Natural killer cell treated with Interleukin-12 subunit alpha and Interleukin-12 subunit beta and Interleukin-15 and Interleukin-18, amount 100 ng/mL, for 72 hours (primary cell): ENCODE measurements at regions not wholly inside any gene's neighbourhood (a gene's known extent, or its start where the extent isn't known, plus 50 kb on each side); places are given as distances from the start of the nearest gene placed in this dataset.
A peak's percentile ranks its signal among the peaks of the same experiment; 100 is the strongest.

Experiments used
- ATAC-seq, 2 donors: fragments of 150-1000 bp; cut with Tn5 transposase in 1 of 2; sonication (Bioruptor Pico), chemical (Tn5 transposase) in 1 of 2; 2 replicates each; pipeline ENCODE4 v1.10.0; 2021
- DNase-seq: peaks from one replicate; pipeline ENCODE4 v3.0.0; 2022; ENCODE audit warnings: low spot score
- H3K27ac Mint-ChIP-seq, 2 donors: 1 replicate in 1 of 2; 2 replicates in 1 of 2; pipeline ENCODE4 v1.8.0; 2022; ENCODE audit warnings: mixed read lengths in 2 of 2, mild to moderate bottlenecking in 1 of 2, moderate library complexity in 1 of 2
- H3K27me3 Mint-ChIP-seq, 2 donors: 1 replicate in 1 of 2; 2 replicates in 1 of 2; pipeline ENCODE4 v1.8.0; 2022; ENCODE audit warnings: mixed read lengths in 2 of 2
- H3K36me3 Mint-ChIP-seq: one replicate; pipeline ENCODE4 v1.8.0; 2022; ENCODE audit warnings: mixed read lengths
- H3K4me1 Mint-ChIP-seq, 2 donors: 1 replicate in 1 of 2; 2 replicates in 1 of 2; pipeline ENCODE4 v1.8.0; 2022; ENCODE audit warnings: low read depth in 2 of 2, mixed read lengths in 2 of 2, mild to moderate bottlenecking in 1 of 2
- H3K4me3 Mint-ChIP-seq: one replicate; pipeline ENCODE4 v1.8.0; 2022; ENCODE audit warnings: mixed read lengths
- H3K9me3 Mint-ChIP-seq: 2 replicates; pipeline ENCODE4 v1.8.0; 2022; ENCODE audit warnings: mixed read lengths

GRCh38 chr19:31175564-31176348 is 173.5 kb downstream of the TSHZ3 start:
- ATAC-seq (peak in 1 of 2 donors; percentile 34), DNase-seq (no peak)
- H3K4me3 Mint-ChIP-seq = no peak overlapping the region
- H3K4me1 Mint-ChIP-seq = peaks cover 0 to 4% of the 10 kb centered on the region in 2 donors
- peaks cover 10% of the 10 kb centered on the region for H3K9me3 Mint-ChIP-seq
- H3K27ac Mint-ChIP-seq = no peak overlapping the region
- H3K27me3 Mint-ChIP-seq = peaks cover 0 to 24% of the 10 kb centered on the region in 2 donors
- H3K36me3 Mint-ChIP-seq = no peaks in the 10 kb centered on the region

GRCh38 chr19:31174948-31175347 is 174.3 kb downstream of the TSHZ3 start:
- no peaks in the 10 kb centered on the region for H3K36me3 Mint-ChIP-seq
- H3K4me1 Mint-ChIP-seq = peaks cover 0 to 4% of the 10 kb centered on the region in 2 donors
- peaks cover 0 to 24% of the 10 kb centered on the region in 2 donors for H3K27me3 Mint-ChIP-seq
- no peak overlapping the region for H3K4me3 Mint-ChIP-seq
- DNase-seq = no peak
- no peak overlapping the region for H3K27ac Mint-ChIP-seq
- peaks cover 10% of the 10 kb centered on the region for H3K9me3 Mint-ChIP-seq
- no peak for ATAC-seq

GRCh38 chr19:31173991-31174390 is 175.2 kb downstream of the TSHZ3 start:
- H3K36me3 Mint-ChIP-seq = no peaks in the 10 kb centered on the region
- H3K4me3 Mint-ChIP-seq = no peak overlapping the region
- peaks cover 6 to 28% of the 10 kb centered on the region in 2 donors for H3K27me3 Mint-ChIP-seq
- ATAC-seq (no peak), DNase-seq (no peak)
- no peaks in the 10 kb centered on the region for H3K4me1 Mint-ChIP-seq
- H3K9me3 Mint-ChIP-seq = peaks cover 4% of the 10 kb centered on the region
- H3K27ac Mint-ChIP-seq = no peak overlapping the region

GRCh38 chr19:31171936-31172335 is 177.3 kb downstream of the TSHZ3 start:
- Mint-ChIP-seq H3K27ac (no peak overlapping the region), H3K27me3 (peaks cover 23 to 34% of the 10 kb centered on the region in 2 donors), H3K9me3 (no peaks in the 10 kb centered on the region), H3K36me3 (no peaks in the 10 kb centered on the region), H3K4me1 (no peaks in the 10 kb centered on the region), H3K4me3 (no peak overlapping the region)
- ATAC-seq (no peak), DNase-seq (no peak)

DNA sequence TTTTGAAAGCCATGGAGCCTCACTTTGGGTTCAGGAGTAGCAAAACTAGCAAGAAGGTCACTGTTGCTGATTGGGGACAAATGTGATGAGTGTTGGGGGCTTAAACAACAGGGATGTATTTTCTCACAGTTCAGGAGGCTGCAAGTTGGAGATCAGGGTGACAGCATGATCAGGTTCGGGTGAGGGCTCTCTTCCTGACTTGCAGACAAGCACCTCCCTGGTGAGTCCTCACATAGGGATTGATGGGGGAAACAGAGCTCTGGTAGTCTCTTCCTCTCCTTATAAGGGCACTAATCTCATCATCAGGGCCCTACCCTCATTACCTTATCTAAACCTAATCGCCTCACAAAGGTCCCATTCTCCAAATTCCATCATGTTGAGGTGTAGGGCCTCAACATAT is 179.2 kb downstream of the TSHZ3 start:
- DNase-seq (no peak), ATAC-seq (no peak)
- Mint-ChIP-seq H3K9me3 (no peaks in the 10 kb centered on the region), H3K27me3 (peaks cover 27 to 41% of the 10 kb centered on the region in 2 donors), H3K4me1 (no peaks in the 10 kb centered on the region), H3K27ac (no peak overlapping the region), H3K36me3 (no peaks in the 10 kb centered on the region), H3K4me3 (no peak overlapping the region)

GRCh38 chr19:31168106-31168625 is 181.1 kb downstream of the TSHZ3 start:
- DNase-seq (no peak), ATAC-seq (no peak)
- Mint-ChIP-seq H3K4me1 (no peaks in the 10 kb centered on the region), H3K4me3 (no peak overlapping the region), H3K27me3 (peaks cover 38 to 55% of the 10 kb centered on the region in 2 donors), H3K36me3 (no peaks in the 10 kb centered on the region), H3K9me3 (no peaks in the 10 kb centered on the region), H3K27ac (no peak overlapping the region)

DNA sequence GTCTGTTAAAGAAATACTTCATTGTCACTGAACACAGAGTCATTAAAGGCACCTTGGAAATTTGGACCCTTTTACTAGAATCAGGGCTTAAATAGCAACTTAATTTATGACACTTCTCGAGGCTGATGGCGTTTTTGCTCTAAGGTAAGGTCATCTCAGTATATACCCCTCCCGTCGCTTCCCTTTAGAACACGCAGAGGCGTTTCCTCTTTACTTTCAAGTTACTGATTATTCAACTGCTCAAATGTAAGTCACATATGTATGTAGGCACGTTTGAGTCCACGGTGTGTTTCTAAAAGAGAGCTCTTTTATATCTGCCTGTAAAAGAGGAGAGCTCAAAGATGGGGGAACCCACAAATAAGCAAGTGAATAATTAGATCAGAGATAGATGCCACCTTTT is 181.5 kb downstream of the TSHZ3 start:
- H3K4me1 Mint-ChIP-seq = no peaks in the 10 kb centered on the region
- no peaks in the 10 kb centered on the region for H3K9me3 Mint-ChIP-seq
- no peak overlapping the region for H3K27ac Mint-ChIP-seq
- peaks cover 39 to 55% of the 10 kb centered on the region in 2 donors for H3K27me3 Mint-ChIP-seq
- ATAC-seq (no peak), DNase-seq (no peak)
- H3K36me3 Mint-ChIP-seq = no peaks in the 10 kb centered on the region
- H3K4me3 Mint-ChIP-seq = no peak overlapping the region

- ATAC-seq = no peak
- Mint-ChIP-seq H3K4me1 (no peaks in the 10 kb centered on the region), H3K9me3 (no peaks in the 10 kb centered on the region), H3K36me3 (no peaks in the 10 kb centered on the region), H3K27me3 (peaks cover 40 to 62% of the 10 kb centered on the region in 2 donors), H3K27ac (no peak overlapping the region), H3K4me3 (no peak overlapping the region)
- DNase-seq = no peak
Measured at GRCh38 chr19:31166206-31166605, 183.0 kb downstream of the TSHZ3 start.

DNA sequence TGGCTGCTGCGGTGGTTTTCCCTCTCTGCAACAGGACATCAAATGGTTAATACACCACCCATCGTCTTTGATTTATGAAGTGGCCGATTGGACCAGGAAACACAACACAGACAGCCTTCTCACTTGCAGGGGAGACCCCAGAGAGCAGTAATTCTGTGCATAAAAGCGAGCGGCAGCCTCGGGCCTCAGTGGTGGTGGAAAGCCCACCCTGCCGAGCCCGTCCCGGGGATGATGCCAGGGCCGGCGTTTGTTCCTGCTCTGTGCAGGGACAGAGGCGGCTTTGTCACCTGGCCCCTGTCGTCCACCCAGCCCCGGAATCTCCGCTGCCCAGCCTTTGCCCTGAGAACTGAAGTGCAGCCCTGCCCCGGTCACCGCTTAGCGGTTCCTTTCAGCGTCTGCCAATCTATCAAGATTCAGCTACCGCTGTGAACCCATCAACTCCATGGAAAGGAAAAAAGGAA is 184.4 kb downstream of the TSHZ3 start:
- no peak overlapping the region for H3K4me3 Mint-ChIP-seq
- ATAC-seq = no peak
- no peaks in the 10 kb centered on the region for H3K4me1 Mint-ChIP-seq
- H3K27me3 Mint-ChIP-seq = peaks cover 38 to 62% of the 10 kb centered on the region in 2 donors
- no peak for DNase-seq
- no peaks in the 10 kb centered on the region for H3K9me3 Mint-ChIP-seq
- no peaks in the 10 kb centered on the region for H3K36me3 Mint-ChIP-seq
- H3K27ac Mint-ChIP-seq = no peak overlapping the region

DNA sequence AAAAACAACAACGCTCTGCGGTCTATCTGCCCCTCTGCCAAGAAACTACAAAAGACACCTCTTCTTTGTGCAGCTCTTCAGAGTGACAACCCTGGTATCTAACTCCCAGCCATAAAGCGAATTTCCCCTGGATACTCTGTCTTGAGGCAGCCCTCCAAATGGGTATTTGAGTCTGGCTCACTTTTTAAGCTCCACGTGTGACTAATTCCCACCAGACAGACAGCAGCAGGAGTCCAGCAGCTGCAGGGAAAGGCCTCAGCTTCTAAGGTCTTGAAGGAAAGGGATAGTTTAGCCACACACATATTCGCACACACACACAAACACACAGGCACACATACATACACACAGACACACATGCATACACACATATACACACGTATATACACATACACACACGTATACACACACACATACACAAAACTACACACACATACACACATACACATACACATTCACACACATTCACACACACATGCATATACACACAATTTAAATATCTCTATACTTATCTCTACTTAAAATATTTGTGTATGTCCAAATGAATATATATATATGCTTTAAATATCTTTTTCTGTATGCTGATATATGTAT is 188.8 kb downstream of the TSHZ3 start:
- no peak overlapping the region for H3K27ac Mint-ChIP-seq
- DNase-seq (no peak), ATAC-seq (no peak)
- no peaks in the 10 kb centered on the region for H3K9me3 Mint-ChIP-seq
- no peaks in the 10 kb centered on the region for H3K4me1 Mint-ChIP-seq
- H3K36me3 Mint-ChIP-seq = no peaks in the 10 kb centered on the region
- H3K4me3 Mint-ChIP-seq = no peak overlapping the region
- peaks cover 29 to 30% of the 10 kb centered on the region in 2 donors for H3K27me3 Mint-ChIP-seq

DNA sequence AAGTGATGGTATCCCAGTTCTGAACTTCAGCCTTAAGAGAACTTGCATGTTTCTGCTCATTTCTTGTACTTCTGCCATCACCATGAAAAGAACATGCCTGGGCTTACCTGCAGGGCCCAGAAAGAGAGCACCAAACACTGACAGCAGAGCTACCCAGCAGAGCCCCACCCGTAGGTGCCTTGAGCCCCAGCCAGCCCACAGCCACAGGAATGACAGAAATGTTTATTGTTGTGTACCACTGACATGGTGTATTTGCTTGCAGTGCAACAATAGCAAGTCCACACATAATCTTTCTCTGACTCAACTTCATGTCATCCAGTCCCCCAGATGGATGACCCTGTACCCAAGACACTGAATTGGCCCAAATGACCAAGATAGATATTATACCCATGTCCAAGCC is 195.2 kb downstream of the TSHZ3 start:
- Mint-ChIP-seq H3K9me3 (no peaks in the 10 kb centered on the region), H3K27ac (no peak overlapping the region), H3K4me3 (no peak overlapping the region), H3K27me3 (peaks cover 6 to 11% of the 10 kb centered on the region in 2 donors), H3K4me1 (no peaks in the 10 kb centered on the region), H3K36me3 (no peaks in the 10 kb centered on the region)
- DNase-seq = no peak
- no peak for ATAC-seq

GRCh38 chr19:31152906-31153305 is 196.3 kb downstream of the TSHZ3 start:
- no peak overlapping the region for H3K4me3 Mint-ChIP-seq
- no peak overlapping the region for H3K27ac Mint-ChIP-seq
- no peaks in the 10 kb centered on the region for H3K36me3 Mint-ChIP-seq
- H3K4me1 Mint-ChIP-seq = no peaks in the 10 kb centered on the region
- peaks cover 6 to 11% of the 10 kb centered on the region in 2 donors for H3K27me3 Mint-ChIP-seq
- DNase-seq = no peak
- ATAC-seq = no peak
- no peaks in the 10 kb centered on the region for H3K9me3 Mint-ChIP-seq

- H3K4me1 Mint-ChIP-seq = no peaks in the 10 kb centered on the region
- no peaks in the 10 kb centered on the region for H3K36me3 Mint-ChIP-seq
- DNase-seq (no peak), ATAC-seq (no peak)
- H3K27ac Mint-ChIP-seq = no peak overlapping the region
- peaks cover 0 to 5% of the 10 kb centered on the region in 2 donors for H3K27me3 Mint-ChIP-seq
- H3K9me3 Mint-ChIP-seq = no peaks in the 10 kb centered on the region
- H3K4me3 Mint-ChIP-seq = no peak overlapping the region
Measured at GRCh38 chr19:31149441-31149941, 199.7 kb downstream of the TSHZ3 start.

GRCh38 chr19:31148671-31149070 is 200.6 kb downstream of the TSHZ3 start:
- ATAC-seq = no peak
- H3K9me3 Mint-ChIP-seq = no peaks in the 10 kb centered on the region
- no peak for DNase-seq
- H3K27me3 Mint-ChIP-seq = peaks cover 0 to 5% of the 10 kb centered on the region in 2 donors
- H3K4me3 Mint-ChIP-seq = no peak overlapping the region
- H3K36me3 Mint-ChIP-seq = no peaks in the 10 kb centered on the region
- no peak overlapping the region for H3K27ac Mint-ChIP-seq
- H3K4me1 Mint-ChIP-seq = no peaks in the 10 kb centered on the region
